GM18858 (cell line): ENCODE measurements at regions not wholly inside any gene's neighbourhood (a gene's known extent, or its start where the extent isn't known, plus 50 kb on each side); places are given as distances from the start of the nearest gene placed in this dataset.

Source experiments
- ATAC-seq: cut with Tn5 transposase; IDR thresholded peaks from one replicate; pipeline ENCODE4 v1.9.1; 2021; ENCODE audit not compliant: unreplicated experiment

- ATAC-seq = no peak
These were observed 342.2 kb downstream of the MYCN start for GRCh38 chr2:16282511-16282910.

GRCh38 chr2:16281451-16282335 lies 341.3 kb downstream of the MYCN start:
- no peak for ATAC-seq

DNA sequence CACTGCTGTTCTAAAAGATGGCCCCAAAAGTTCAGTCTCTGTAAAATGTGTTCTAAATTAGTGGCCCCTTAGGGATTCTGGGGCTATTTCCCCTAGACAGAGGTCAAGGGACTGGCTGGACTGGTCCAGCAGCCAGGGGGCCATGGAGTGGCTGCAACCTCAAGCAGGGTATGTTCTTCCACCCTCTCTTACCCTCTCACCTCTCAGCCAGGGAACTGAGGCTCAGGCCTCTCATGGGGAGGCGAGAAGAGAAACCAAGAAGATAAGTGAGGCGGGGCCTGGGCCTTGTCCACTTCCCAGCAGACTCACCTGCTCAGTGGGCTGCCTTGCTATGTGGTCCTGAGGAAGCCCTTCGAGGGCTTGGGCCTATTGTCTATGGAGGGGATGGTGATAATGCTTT lies 339.7 kb downstream of the MYCN start:
- no peak for ATAC-seq

DNA sequence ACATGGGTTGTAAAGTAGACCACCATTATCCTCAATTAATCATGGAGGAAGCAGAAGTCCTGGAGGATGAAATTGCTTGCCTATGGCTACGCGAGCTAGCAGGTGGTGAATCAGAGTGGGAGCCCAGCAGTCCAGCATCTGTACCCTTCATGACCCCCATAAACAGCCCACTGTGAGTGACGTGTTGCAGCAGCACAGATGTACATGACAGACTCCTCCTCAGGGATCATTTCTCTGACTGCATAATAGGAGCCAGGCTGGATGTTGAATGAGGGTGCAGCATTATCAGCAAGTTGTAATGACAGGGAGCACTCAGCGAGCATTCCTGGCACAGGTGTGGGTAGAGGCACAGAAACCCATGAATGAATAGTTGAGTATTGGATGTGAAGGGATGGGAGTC lies 339.3 kb downstream of the MYCN start:
- ATAC-seq = no peak

- ATAC-seq = no peak
These were observed 338.8 kb downstream of the MYCN start for GRCh38 chr2:16279201-16279570.

GRCh38 chr2:16278421-16279200 lies 338.3 kb downstream of the MYCN start:
- ATAC-seq = no peak

- no peak for ATAC-seq
These were observed 336.8 kb downstream of the MYCN start for GRCh38 chr2:16277117-16277516.

GRCh38 chr2:16275661-16276060 lies 335.3 kb downstream of the MYCN start:
- no peak for ATAC-seq

- no peak for ATAC-seq
These were observed 334.8 kb downstream of the MYCN start for GRCh38 chr2:16275131-16275530.

DNA sequence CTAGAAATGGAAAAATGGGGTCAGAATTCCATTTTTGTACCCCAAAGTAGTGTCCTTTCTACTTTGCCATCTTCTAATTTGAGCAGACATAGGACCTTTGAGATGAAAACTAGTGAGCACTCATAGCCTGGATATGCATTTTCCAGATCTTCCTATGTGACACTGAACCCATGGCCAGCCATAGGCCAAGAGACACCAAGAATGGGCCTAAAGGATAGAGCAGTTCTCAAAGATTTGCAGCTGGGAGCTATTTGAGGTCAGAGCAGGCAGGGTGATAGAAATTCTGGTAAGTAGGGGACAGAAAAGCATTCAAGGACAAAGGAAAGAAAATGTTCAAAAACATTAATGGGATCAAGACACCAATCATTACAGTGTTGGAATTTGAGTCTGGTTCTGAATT lies 332.8 kb downstream of the MYCN start:
- no peak for ATAC-seq

DNA sequence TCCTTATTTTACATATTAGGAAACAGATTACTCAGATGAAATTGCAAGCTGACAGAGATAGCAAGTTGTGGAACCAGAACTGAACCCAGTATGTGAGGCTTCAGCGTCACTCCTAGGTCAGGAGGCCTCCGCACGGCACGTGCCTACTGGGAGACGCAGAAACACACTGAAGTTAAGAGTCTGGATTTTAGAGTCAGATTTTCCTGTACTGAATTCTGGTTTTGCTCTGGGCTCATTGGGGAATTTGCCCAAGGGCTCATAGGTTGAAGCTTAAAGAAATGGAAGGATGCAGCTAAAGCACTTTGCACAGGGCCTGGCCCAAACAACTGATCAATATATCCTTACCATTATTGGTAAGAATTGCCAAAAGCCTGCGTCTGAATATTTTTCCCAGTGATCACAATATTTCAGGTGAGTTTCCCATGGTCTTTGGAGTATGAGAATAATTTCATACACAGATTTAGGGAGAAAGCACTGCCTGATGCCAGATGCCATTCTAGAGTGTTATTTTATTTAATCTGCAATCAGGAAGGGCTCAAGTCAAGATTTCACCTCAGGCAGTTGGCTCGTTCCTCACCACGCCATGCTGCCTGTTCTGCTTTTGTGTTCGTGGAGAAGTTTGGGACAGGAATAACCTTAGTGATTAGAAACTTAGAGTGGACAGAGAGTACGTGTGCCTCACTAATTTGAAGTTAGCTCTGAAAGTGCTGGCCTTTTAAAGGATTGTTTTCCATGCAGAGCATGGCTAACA lies 331.9 kb downstream of the MYCN start:
- ATAC-seq = no peak

DNA sequence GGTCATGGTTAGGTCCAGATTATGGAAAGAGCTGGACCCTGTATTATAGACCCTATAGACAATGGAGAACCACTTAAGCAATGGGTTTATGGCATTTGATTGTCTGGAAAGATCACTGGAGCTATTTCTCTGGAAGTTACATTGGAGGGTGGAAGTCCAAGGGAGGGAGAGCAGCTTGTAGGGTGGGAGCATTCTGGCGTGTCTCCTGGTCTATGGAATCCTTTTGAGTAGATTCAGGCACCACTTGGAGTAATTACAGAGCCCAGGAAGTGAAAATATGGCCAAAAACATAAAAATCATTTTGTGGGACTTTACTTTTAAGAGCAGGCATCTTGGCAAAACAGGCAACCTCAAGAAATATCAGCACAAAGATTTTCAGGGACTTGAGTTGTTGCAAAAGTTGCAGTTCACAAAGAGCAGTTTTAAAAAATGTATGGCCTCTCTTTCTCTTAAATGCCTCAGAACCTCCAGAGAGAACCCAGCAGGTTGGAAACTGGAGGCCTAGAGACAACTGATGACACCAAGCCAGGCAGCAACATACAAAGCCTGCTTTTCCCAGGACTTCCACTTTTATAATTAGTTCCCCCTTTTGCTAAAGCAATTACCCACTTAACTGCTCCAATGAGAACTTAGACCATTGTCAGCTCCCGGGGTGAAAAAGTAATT lies 331.0 kb downstream of the MYCN start:
- ATAC-seq = no peak

- ATAC-seq = no peak
These were observed 330.1 kb downstream of the MYCN start for GRCh38 chr2:16270441-16270840.

DNA sequence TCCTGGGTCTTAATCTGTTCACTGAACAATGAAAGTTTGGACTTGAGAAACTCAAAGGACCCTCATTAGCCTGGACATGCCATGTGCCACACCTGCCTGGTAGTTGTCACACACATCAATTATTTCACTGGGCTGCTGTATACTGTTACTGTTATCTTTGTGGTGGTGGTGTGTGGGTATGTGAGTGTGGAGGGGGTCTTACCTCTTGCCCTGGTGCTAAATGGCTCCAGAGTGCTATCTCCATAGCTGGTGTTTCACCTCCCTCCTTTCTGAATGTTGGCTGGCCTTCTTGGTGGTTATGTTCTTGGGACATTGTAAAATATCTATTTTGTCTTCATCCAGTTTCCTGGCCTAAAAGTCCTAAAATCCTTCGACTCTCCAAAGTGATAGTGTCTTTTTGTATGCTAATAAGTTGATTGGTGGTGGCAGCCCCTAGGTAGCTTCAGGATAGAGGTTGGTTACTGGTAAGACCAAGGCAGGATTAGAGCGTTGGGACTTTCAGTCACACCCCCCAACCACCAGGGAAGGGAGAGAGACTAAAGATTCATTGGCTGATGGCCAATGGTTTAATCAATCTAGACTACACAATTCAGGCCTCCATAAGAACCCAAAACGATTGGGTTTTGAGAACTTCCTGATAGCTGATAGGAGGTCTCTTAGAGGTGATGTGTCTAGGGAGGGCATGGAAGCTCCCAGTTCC lies 328.1 kb downstream of the MYCN start:
- ATAC-seq = no peak

DNA sequence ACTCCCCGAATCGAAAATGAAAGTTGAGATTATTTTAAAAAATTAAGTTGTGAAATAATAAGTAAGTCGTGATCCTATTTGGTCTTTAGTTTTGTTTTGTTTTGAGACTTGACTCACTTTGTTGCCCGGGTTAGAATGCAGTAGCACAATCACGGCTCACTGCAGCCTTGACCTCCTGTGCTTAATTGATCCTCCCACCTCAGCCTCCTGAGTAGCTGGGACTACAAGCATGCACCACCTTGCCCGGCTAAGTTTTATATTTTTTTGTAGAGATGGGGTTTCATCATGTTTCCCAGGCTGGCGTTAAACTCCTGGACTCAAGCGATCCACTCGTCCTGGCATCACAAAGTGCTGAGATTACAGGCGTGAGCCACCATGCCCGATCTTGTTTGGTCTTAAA lies 326.2 kb downstream of the MYCN start:
- ATAC-seq = no peak

DNA sequence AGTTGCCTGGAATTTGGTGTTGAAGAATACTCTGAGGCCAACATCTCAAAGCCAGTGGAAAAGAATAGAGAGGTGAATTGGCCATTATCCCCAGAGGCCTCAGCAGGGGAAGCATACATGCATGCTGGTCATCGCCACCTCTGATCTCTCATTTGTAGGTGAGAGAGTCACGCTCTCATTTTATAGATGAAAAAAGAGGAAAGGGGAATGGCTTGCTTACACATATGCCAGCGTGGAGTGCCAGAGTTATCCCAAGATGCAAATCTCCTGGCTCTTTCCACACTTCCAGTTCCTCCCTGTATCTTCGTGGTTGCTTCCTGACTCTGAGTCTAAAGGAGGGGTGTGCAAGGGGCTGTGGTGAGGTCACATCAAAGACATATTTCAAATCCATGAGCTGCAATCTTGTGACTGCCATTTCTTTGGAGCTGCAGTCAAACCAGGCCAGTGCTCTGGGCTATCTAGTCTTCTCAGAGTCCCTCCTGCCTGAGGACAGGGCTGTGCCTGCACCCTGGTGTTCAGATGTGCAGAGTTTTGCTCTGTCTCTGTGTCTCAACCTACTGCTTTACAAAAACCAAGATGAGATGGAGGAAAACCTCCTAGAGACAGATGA lies 324.7 kb downstream of the MYCN start:
- no peak for ATAC-seq

GRCh38 chr2:16264491-16264890 lies 324.1 kb downstream of the MYCN start:
- no peak for ATAC-seq

GRCh38 chr2:16263241-16263890 lies 323.0 kb downstream of the MYCN start:
- no peak for ATAC-seq

DNA sequence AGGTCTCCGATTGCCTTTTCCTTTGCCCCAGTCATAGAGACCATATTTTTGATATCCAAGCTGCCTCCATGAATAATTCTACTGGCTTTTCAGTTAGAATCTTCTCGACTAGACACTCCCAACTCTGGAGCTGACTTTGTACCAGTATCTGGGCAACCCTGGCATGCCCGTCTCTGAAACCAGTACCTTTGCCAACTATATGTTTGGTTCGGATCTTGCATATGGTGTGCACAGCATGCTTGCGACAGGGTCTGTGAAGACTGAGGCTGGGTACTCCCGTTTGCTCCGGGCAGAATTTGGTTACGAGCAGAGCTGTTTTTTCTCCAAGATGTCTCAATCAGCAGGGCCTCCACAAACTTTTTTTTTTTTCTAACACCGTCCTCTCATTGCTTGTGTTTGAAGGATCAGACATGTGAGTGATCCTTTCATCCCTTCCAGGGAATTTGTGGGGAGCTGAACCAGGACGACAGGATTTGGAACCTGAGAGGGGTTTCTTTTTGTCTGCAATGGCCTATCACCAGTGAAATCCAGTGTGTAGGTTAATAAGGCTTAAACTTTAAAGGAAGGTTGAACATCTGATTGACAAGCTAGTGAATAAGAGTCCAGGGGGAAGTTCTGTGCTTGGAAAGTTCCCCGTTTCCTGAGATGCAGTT lies 322.3 kb downstream of the MYCN start:
- no peak for ATAC-seq
